ENCODE measurements at regions not wholly inside any gene's neighbourhood (a gene's known extent, or its start where the extent isn't known, plus 50 kb on each side); places are given as distances from the start of the nearest gene placed in this dataset.
A peak's percentile ranks its signal among the peaks of the same experiment; 100 is the strongest.

DNA sequence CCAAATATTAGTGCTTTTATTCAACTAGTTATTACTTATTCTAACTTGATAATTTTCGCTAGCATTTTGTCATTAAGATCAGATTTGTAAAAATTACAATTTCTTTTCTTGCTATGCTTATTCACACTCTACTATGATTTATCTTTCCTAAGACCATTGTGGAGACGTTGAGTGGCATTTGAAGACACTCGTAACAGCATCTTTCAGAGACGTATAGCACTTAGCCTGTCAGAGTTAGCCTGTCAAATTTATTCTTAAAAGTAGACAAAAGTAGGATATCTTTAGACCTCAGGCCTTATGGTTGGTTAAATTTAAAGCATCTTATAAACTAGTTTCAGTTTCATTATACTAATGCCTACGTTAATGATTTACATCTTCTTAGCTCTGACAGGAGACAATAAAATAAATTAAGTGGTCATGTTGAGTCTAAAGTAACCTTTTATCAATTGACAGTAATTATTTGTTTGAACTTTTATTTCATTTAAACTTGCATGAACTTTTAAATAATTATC is 1410.1 kb downstream of the MRPL39 start:
- DNase-seq, result no peak

GRCh38 chr21:24188506-24188905 is 1418.8 kb downstream of the MRPL39 start:
- peak; percentile 42 for DNase-seq

- peak; percentile 59 for DNase-seq
Measured at GRCh38 chr21:24183077-24183476, 1424.2 kb downstream of the MRPL39 start.

- DNase-seq, result no peak
Measured at GRCh38 chr21:24179110-24179509, 1428.2 kb downstream of the MRPL39 start.

DNA sequence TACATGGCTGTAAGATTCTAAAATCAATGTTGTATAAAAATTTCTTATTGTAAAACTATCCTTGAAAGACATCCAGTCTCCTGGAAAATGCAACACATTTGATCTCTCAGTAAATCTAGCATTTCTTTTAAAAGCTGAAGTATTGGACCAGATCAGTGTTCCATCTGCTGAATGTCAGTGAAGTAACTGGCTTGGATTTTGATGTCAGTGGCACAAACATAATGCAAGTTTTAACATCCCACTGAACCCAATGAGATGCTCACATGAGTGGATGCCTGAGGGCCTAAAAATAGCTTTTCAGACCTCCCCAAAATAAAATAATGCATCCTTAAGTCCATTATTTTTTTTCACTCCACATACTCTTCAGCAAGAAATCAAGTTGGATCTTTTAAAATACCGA is 1432.2 kb downstream of the MRPL39 start:
- no peak for DNase-seq

GRCh38 chr21:24171736-24172135 is 1435.5 kb downstream of the MRPL39 start:
- DNase-seq, result no peak

- DNase-seq, result no peak
Measured at GRCh38 chr21:24163539-24163938, 1443.7 kb downstream of the MRPL39 start.

DNA sequence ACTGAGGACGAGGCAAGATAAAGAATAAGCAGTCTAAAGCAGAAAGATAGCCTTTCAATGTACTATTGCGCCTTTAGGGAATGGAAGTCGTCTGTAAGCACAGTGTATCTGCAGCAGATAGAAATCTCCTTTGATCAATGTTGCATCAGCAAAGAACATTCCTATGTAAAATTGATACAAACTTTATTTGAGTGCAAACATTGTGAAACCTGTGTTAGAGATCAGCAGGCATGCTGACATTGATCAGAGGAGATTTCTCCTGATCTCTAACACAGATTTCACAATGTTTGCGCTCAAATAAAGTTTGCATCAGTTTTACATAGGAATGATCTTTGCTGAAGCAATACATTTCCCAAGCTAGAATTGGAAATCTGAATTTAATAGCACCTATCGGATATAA is 1446.8 kb downstream of the MRPL39 start:
- no peak for DNase-seq

- no peak for DNase-seq
Measured at GRCh38 chr21:24153137-24153536, 1454.1 kb downstream of the MRPL39 start.

- no peak for DNase-seq
Measured at GRCh38 chr21:24150753-24151152, 1456.5 kb downstream of the MRPL39 start.

GRCh38 chr21:24148461-24148860 is 1458.8 kb downstream of the MRPL39 start:
- DNase-seq, result no peak

- DNase-seq, result no peak
Measured at GRCh38 chr21:24147674-24148073, 1459.6 kb downstream of the MRPL39 start.

GRCh38 chr21:24131056-24131455 is 1476.2 kb downstream of the MRPL39 start:
- DNase-seq, result no peak

GRCh38 chr21:24127651-24128050 is 1479.6 kb downstream of the MRPL39 start:
- no peak for DNase-seq

DNA sequence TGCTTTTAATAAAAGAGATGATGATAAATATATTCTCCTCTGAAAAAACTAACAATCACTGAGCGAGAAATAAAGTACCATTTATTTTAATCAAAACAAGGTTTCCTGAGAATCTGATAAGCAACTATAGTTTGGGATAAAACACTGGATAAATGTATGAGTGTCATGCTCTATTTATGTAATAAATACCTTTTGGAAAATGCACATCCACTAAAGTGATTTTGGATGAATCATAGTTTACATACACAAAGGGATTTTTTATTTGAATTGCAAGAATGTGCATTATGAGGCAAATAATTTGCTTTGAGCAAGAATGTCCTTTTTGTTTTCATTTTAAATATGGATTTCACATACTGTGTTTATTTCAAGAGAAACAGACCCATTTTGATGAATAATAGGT is 1483.5 kb downstream of the MRPL39 start:
- peak; percentile 38 for DNase-seq

DNA sequence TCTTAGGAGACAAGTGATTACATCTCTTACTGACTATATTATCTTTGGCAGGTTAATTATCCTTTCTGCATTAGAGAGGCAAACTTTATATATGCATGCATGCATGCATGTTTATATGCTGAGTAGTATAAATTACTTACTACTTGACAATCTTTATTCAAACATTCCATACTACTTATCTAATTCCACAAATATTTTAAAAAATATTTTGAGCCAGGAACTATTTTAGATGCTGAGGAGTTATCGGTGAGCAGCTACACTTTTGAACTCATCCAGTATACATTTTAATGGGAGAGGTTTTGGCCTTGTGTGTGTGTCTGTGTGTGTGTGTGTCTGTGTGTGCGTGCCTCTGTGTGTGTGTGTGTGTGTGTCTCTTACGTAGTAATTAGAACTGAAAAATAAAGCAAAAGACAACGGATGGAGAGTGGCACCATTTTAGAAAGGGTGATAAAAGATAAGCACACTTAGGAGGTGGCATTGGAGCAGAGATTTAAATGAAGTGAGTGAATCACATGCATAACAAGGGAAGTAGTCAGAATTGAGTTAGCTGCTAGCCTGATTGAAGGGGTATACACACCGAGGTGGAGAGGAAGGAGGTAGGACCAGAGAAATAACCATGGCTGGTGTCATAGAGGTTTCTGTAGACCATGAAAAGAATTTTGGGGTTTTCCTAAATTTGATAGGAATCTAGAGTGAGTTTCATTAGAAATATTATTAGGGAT is 1488.4 kb downstream of the MRPL39 start:
- peak; percentile 83 for DNase-seq

- DNase-seq, result no peak
Measured at GRCh38 chr21:24115141-24115540, 1492.1 kb downstream of the MRPL39 start.

GRCh38 chr21:24112020-24112419 is 1495.3 kb downstream of the MRPL39 start:
- DNase-seq, result peak; percentile 27

DNA sequence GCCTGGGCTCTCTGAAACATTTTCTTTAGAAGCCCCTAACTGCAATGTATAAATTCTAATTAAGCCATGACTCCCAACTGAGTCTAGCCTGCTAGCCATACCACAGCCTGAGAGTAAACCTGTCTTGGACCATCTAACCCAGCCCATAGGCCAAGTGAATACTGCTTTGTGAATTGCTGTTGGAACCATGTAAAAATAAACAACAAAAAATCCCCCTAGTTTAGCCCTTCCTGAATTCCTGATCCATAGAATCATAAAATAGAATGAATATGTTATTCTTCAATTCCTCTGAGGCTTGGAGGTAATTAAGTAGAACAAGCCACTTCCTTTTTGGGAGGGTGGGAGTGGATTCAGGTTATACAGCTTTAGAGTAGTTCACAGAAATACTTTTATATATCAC is 1496.4 kb downstream of the MRPL39 start:
- peak; percentile 75 for DNase-seq

DNA sequence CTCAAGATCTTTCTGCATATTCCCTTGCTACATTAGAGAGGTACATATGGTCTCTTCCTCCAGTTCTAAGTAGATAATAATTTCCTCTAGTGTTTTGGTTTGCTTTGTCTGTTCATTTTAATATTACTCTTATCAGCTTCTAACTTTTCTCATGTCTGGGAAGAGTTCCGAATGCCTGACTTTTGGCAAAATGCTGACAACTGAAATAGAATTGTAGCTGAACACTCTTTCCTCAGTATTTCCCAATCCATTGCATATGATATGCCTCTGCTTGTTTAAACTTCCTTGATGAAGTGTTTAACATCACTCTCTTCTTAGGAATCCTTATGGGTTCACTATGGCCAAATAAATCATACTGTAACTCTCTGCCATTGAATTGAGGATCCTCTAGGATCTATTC is 1510.1 kb downstream of the MRPL39 start:
- no peak for DNase-seq

DNA sequence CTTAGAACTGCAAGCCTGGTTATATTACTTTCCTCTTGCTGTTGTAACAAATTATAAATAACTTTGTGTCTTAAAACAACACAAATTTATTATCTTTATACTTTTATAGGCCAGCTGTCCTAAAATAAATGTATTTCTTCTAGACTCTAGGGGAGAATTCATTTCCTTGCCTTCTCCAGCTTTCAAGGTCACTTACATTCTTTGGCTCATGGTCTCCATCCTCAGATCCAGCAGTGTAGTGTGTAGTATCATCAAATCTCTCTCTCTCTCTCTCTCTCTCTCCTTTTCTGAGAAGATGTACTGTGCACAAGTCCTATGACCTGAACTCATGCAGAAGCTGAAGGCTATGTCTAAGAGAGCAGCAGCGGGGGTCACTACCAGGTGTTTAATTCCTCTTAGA is 1510.6 kb downstream of the MRPL39 start:
- DNase-seq, result no peak

GRCh38 chr21:24093032-24093431 is 1514.2 kb downstream of the MRPL39 start:
- DNase-seq, result no peak

- no peak for DNase-seq
Measured at GRCh38 chr21:24076179-24076578, 1531.1 kb downstream of the MRPL39 start.

- no peak for DNase-seq
Measured at GRCh38 chr21:24055696-24056095, 1551.6 kb downstream of the MRPL39 start.

- no peak for DNase-seq
Measured at GRCh38 chr21:24050231-24050630, 1557.0 kb downstream of the MRPL39 start.

Data from fibroblast of skin of right biceps (primary cell).